ENCODE measurements at regions not wholly inside any gene's neighbourhood (a gene's known extent, or its start where the extent isn't known, plus 50 kb on each side); places are given as distances from the start of the nearest gene placed in this dataset.

DNA sequence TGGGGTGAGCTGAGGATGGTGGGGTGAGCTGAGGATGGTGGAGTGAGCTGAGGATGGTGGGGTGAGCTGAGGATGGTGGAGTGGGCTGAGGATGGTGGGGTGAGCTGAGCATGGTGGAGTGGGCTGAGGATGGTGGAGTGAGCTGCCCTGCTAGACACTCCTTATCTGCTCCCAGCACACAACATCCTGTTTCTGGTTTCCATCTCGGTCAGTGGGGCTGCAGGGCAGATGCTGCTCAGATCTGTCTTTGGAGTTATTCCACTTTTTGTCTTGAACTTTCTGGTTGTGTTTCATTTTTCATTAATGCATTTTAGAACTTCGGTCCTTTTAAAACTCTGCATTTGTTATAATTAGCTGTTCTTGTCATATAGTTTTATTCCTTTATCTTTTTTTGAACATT lies 67.9 kb upstream of the ANTXRL start:
- no peak for TF ChIP-seq POLR2A (IDR thresholded peaks at IDR 0.05)
- TF ChIP-seq, protein P1, sequence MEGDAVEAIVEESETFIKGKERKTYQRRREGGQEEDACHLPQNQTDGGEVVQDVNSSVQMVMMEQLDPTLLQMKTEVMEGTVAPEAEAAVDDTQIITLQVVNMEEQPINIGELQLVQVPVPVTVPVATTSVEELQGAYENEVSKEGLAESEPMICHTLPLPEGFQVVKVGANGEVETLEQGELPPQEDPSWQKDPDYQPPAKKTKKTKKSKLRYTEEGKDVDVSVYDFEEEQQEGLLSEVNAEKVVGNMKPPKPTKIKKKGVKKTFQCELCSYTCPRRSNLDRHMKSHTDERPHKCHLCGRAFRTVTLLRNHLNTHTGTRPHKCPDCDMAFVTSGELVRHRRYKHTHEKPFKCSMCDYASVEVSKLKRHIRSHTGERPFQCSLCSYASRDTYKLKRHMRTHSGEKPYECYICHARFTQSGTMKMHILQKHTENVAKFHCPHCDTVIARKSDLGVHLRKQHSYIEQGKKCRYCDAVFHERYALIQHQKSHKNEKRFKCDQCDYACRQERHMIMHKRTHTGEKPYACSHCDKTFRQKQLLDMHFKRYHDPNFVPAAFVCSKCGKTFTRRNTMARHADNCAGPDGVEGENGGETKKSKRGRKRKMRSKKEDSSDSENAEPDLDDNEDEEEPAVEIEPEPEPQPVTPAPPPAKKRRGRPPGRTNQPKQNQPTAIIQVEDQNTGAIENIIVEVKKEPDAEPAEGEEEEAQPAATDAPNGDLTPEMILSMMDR (IDR thresholded peaks at IDR 0.05), result no peak
